H9 (cell line): ENCODE measurements at regions not wholly inside any gene's neighbourhood (a gene's known extent, or its start where the extent isn't known, plus 50 kb on each side); places are given as distances from the start of the nearest gene placed in this dataset.

Source experiments
- DNase-seq: peaks from one replicate; pipeline ENCODE4 v3.0.0-alpha.2; 2017
- H2AFZ ChIP-seq: one replicate; pipeline ENCODE4 v1.6.1; 2013; ENCODE audit warnings: mild to moderate bottlenecking, low read length, control low read depth, moderate library complexity
- H2AK5ac ChIP-seq: 2 replicates; pipeline ENCODE4 v1.6.1; 2013; ENCODE audit warnings: low read length, control low read depth, mixed read lengths; ENCODE audit not compliant: insufficient read length
- H2BK120ac ChIP-seq: one replicate; pipeline ENCODE4 v1.6.1; 2013; ENCODE audit warnings: low read depth, mild to moderate bottlenecking, low read length, control low read depth, inconsistent platforms; ENCODE audit not compliant: poor library complexity, severe bottlenecking
- H2BK12ac ChIP-seq: 2 replicates; pipeline ENCODE4 v1.6.1; 2013; ENCODE audit warnings: low read length, control low read depth, mixed read lengths, low read depth; ENCODE audit not compliant: insufficient read length
- H2BK15ac ChIP-seq: 2 replicates; pipeline ENCODE4 v1.6.1; 2013; ENCODE audit warnings: low read depth, low read length, control low read depth
- H2BK20ac ChIP-seq: one replicate; pipeline ENCODE4 v1.6.1; 2013; ENCODE audit warnings: low read depth, mild to moderate bottlenecking, low read length, control low read depth, inconsistent platforms; ENCODE audit not compliant: poor library complexity, severe bottlenecking
- H2BK5ac ChIP-seq: 2 replicates; pipeline ENCODE4 v1.6.1; 2013; ENCODE audit warnings: low read length, control low read depth, mixed read lengths; ENCODE audit not compliant: insufficient read length
- H3K14ac ChIP-seq: 2 replicates; pipeline ENCODE4 v1.6.1; 2013; ENCODE audit warnings: low read length, control low read depth; ENCODE audit not compliant: insufficient read depth
- H3K18ac ChIP-seq: 2 replicates; pipeline ENCODE4 v1.6.1; 2013; ENCODE audit warnings: low read depth, mild to moderate bottlenecking, mixed read lengths, low read length, control low read depth; ENCODE audit not compliant: insufficient read length
- H3K23ac ChIP-seq: 2 replicates; pipeline ENCODE4 v1.6.1; 2013; ENCODE audit warnings: low read length, control low read depth, mixed read lengths, low read depth; ENCODE audit not compliant: insufficient read length
- H3K23me2 ChIP-seq: 2 replicates; pipeline ENCODE4 v1.6.1; 2013; ENCODE audit warnings: low read depth, mild to moderate bottlenecking, mixed read lengths, low read length, control low read depth; ENCODE audit not compliant: insufficient read length, poor library complexity, severe bottlenecking
- H3K27ac ChIP-seq: 2 replicates; pipeline ENCODE4 v1.5.1; 2013; ENCODE audit warnings: low read length, control low read depth, mixed read lengths, low read depth; ENCODE audit not compliant: insufficient read length
- H3K27me3 ChIP-seq: 2 replicates; pipeline ENCODE4 v1.6.1; 2013; ENCODE audit warnings: low read length, control low read depth, inconsistent platforms; ENCODE audit not compliant: insufficient read depth
- H3K4ac ChIP-seq: 2 replicates; pipeline ENCODE4 v1.6.1; 2013; ENCODE audit warnings: low read depth, mild to moderate bottlenecking, control low read depth, inconsistent platforms, low read length, moderate library complexity
- H3K4me1 ChIP-seq: 2 replicates; pipeline ENCODE4 v1.6.1; 2013; ENCODE audit warnings: low read length, control low read depth, inconsistent platforms; ENCODE audit not compliant: insufficient read depth
- H3K4me2 ChIP-seq: 2 replicates; pipeline ENCODE4 v1.6.1; 2013; ENCODE audit warnings: low read length, control low read depth, mixed read lengths; ENCODE audit not compliant: insufficient read length, insufficient read depth
- H3K56ac ChIP-seq: 2 replicates; pipeline ENCODE4 v1.6.1; 2013; ENCODE audit warnings: low read depth, mild to moderate bottlenecking, mixed read lengths, low read length, control low read depth; ENCODE audit not compliant: insufficient read length
- H3K79me1 ChIP-seq: 2 replicates; pipeline ENCODE4 v1.6.1; 2013; ENCODE audit warnings: low read depth, mild to moderate bottlenecking, moderate library complexity, low read length, control low read depth, inconsistent platforms; ENCODE audit not compliant: insufficient read depth, poor library complexity, severe bottlenecking
- H3K79me2 ChIP-seq: 2 replicates; pipeline ENCODE4 v1.6.1; 2013; ENCODE audit warnings: low read length, control low read depth, inconsistent platforms; ENCODE audit not compliant: insufficient read depth
- H3K9ac ChIP-seq: 2 replicates; pipeline ENCODE4 v1.6.1; 2013; ENCODE audit warnings: low read length, control low read depth, mixed read lengths; ENCODE audit not compliant: insufficient read length; ENCODE audit errors: extremely low read depth
- H3K9me3 ChIP-seq: one replicate; pipeline ENCODE4 v1.6.1; 2013; ENCODE audit warnings: low read depth, low read length, inconsistent platforms; ENCODE audit not compliant: control insufficient read depth
- H3T11ph ChIP-seq: one replicate; pipeline ENCODE4 v1.6.1; 2013; ENCODE audit warnings: mild to moderate bottlenecking, low read length, control low read depth, inconsistent platforms
- H4K20me1 ChIP-seq: one replicate; pipeline ENCODE4 v1.6.1; 2013; ENCODE audit not compliant: control insufficient read depth, insufficient read length, insufficient read depth
- H4K5ac ChIP-seq: 2 replicates; pipeline ENCODE4 v1.6.1; 2013; ENCODE audit warnings: low read depth, mild to moderate bottlenecking, mixed read lengths, low read length, control low read depth; ENCODE audit not compliant: insufficient read length
- H4K8ac ChIP-seq: replicated peaks from 2 replicates; pipeline ENCODE4 v1.6.1; 2013; ENCODE audit warnings: low read length, control low read depth, mixed read lengths, low read depth; ENCODE audit not compliant: insufficient read length
- H4K91ac ChIP-seq: 2 replicates; pipeline ENCODE4 v1.6.1; 2013; ENCODE audit warnings: low read depth, mild to moderate bottlenecking, moderate library complexity, mixed read lengths, low read length, control low read depth; ENCODE audit not compliant: insufficient read length
- H3K27ac Mint-ChIP-seq, 3 experiments: 2 replicates in 2 of 3; 3 replicates in 1 of 3; pipeline ENCODE4 v1.8.0; 2020 to 2021; ENCODE audit warnings: mixed read lengths in 3 of 3, mild to moderate bottlenecking in 1 of 3, moderate library complexity in 1 of 3
- H3K27me3 Mint-ChIP-seq: 2 replicates; pipeline ENCODE4 v1.8.0; 2021; ENCODE audit warnings: low read depth, mild to moderate bottlenecking, moderate library complexity, mixed read lengths
- H3K36me3 Mint-ChIP-seq, 3 experiments: 2 replicates in 2 of 3; 3 replicates in 1 of 3; pipeline ENCODE4 v1.8.0; 2020 to 2021; ENCODE audit warnings: low read depth in 3 of 3, mixed read lengths in 3 of 3; ENCODE audit not compliant: insufficient read depth in 1 of 3
- H3K4me1 Mint-ChIP-seq, 2 experiments: 2 replicates each; pipeline ENCODE4 v1.8.0; 2020; ENCODE audit warnings: mixed read lengths in 2 of 2
- H3K4me3 Mint-ChIP-seq, 2 experiments: 2 replicates in 1 of 2; 3 replicates in 1 of 2; pipeline ENCODE4 v1.8.0; 2020 to 2021; ENCODE audit warnings: mild to moderate bottlenecking in 2 of 2, mixed read lengths in 2 of 2, moderate library complexity in 1 of 2
- H3K9me3 Mint-ChIP-seq, 2 experiments: 2 replicates in 1 of 2; 3 replicates in 1 of 2; pipeline ENCODE4 v1.8.0; 2020; ENCODE audit warnings: mild to moderate bottlenecking in 2 of 2, mixed read lengths in 2 of 2, moderate library complexity in 1 of 2
- CTCF ChIP-seq: fragments of 200-600 bp; sonication (generic); conservative IDR thresholded peaks from 3 replicates; pipeline ENCODE4 v1.8.0; 2021; ENCODE audit warnings: antibody characterized with exemption, mild to moderate bottlenecking
- WGBS: extraction: QIAGEN DNeasy Blood & Tissue Kit; methylation state at CpG from one replicate; pipeline ENCODE4 v1.1.7; 2013; ENCODE audit warnings: missing lambda C conversion rate, low lambda C conversion rate, mixed read lengths; ENCODE audit not compliant: insufficient read length; ENCODE audit errors: extremely low coverage; 5-methylcytosine and 5-hydroxymethylcytosine counted together

DNA sequence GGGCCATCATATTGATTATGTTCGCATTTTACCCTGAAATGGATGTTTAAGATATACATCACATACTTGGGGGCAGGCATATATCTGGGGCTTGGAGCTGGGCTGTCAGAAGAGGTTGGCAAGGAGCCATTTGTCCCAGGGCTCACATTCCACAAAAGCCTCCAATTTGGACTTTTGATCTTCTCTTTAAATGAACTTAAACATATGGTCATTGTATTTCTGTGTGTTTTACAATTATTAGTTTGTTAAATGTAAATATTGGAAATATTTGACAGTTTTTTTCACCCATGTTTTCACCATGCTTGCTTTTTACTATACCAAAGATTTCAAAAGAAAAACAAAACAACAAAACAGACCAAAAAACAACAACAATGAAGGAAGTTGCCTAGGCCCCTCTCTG, 165.8 kb upstream of the MEIS1 start:
- no peak overlapping the region for H3K4ac ChIP-seq

More for the DNA sequence above, 165.8 kb upstream of the MEIS1 start:
- Mint-ChIP-seq H3K9me3 (no peaks in the 10 kb centered on the region), H3K27me3 (no peaks in the 10 kb centered on the region), H3K36me3 (no peaks in the 10 kb centered on the region), H3K4me1 (peaks cover 24 to 36% of the 10 kb centered on the region in 2 experiments), H3K4me3 (no peak overlapping the region), H3K27ac (no peak overlapping the region; a peak in 1 of 7 replicates)
- H4K5ac ChIP-seq, result no peak overlapping the region
- H3K14ac ChIP-seq, result no peak overlapping the region
- H3K23ac ChIP-seq, result no peak overlapping the region
- H2AFZ ChIP-seq, result no peak overlapping the region
- no peaks in the 10 kb centered on the region for H3K27me3 ChIP-seq
- H3K56ac ChIP-seq, result no peak overlapping the region
- no peak overlapping the region for H2BK20ac ChIP-seq
- WGBS, result no CpG with 5 or more reads among the region's 1 CpG
- no peaks in the 10 kb centered on the region for H3K23me2 ChIP-seq
- no peak for DNase-seq
- H3K9me3 ChIP-seq, result no peaks in the 10 kb centered on the region
- no peak overlapping the region for H4K91ac ChIP-seq
- no peaks in the 10 kb centered on the region for H3K79me1 ChIP-seq
- no peak overlapping the region for H2BK15ac ChIP-seq
- H3K79me2 ChIP-seq, result no peaks in the 10 kb centered on the region
- peaks cover 2% of the 10 kb centered on the region for H3K4me1 ChIP-seq
- no peak overlapping the region for H2BK120ac ChIP-seq
- no peak for TF ChIP-seq CTCF
- H3K27ac ChIP-seq, result no peak overlapping the region
- H3T11ph ChIP-seq, result no peak overlapping the region
- no peak overlapping the region for H2BK5ac ChIP-seq
- H2AK5ac ChIP-seq, result no peak overlapping the region
- H3K18ac ChIP-seq, result no peak overlapping the region
- H2BK12ac ChIP-seq, result no peak overlapping the region
- no peaks in the 10 kb centered on the region for H4K20me1 ChIP-seq
- no peak overlapping the region for H4K8ac ChIP-seq
- no peak overlapping the region for H3K9ac ChIP-seq
- no peak overlapping the region for H3K4me2 ChIP-seq
